SK-N-SH treated with all-trans-retinoic acid at 6 μM for 48 hours (cell line): ENCODE measurements at regions not wholly inside any gene's neighbourhood (a gene's known extent, or its start where the extent isn't known, plus 50 kb on each side); places are given as distances from the start of the nearest gene placed in this dataset.

Source experiments
- ATAC-seq: fragments of 200-7000 bp; cut with Tn5 transposase; 3 replicates; pipeline ENCODE4 v1.9.1; 2020; ENCODE audit warnings: mild to moderate bottlenecking, moderate library complexity
- ARNTL ChIP-seq: fragments of 450-650 bp; formaldehyde crosslinking; IDR thresholded peaks from 2 replicates; pipeline ENCODE4 v1.5.0; 2020; ENCODE audit warnings: low read depth, mild to moderate bottlenecking, moderate library complexity, borderline replicate concordance
- BACH2 ChIP-seq: fragments of 250-450 bp; sonication (Bioruptor Pico); IDR thresholded peaks from 2 replicates; pipeline ENCODE4 v1.9.0; 2021; ENCODE audit warnings: mild to moderate bottlenecking, borderline replicate concordance
- CREB5 ChIP-seq: fragments of 250-450 bp; sonication (Bioruptor Pico); IDR thresholded peaks from 2 replicates; pipeline ENCODE4 v1.5.1; 2020; ENCODE audit warnings: low read depth, mild to moderate bottlenecking, moderate library complexity
- CSRNP3 ChIP-seq: fragments of 250-450 bp; sonication (Bioruptor Pico); IDR thresholded peaks from 2 replicates; pipeline ENCODE4 v1.5.1; 2021; ENCODE audit warnings: mild to moderate bottlenecking, moderate library complexity
- ESRRG ChIP-seq: fragments of 250-450 bp; sonication (Bioruptor Pico); IDR thresholded peaks from 2 replicates; pipeline ENCODE4 v1.6.1; 2021; ENCODE audit warnings: mild to moderate bottlenecking
- ISL1 ChIP-seq: fragments of 250-450 bp; sonication (Bioruptor Pico); IDR thresholded peaks from 2 replicates; pipeline ENCODE4 v2.1.2; 2022; ENCODE audit warnings: mild to moderate bottlenecking, moderate library complexity
- OSR1 ChIP-seq: fragments of 250-450 bp; sonication (Bioruptor Pico); IDR thresholded peaks from 2 replicates; pipeline ENCODE4 v1.8.0; 2022; ENCODE audit warnings: moderate library complexity, mild to moderate bottlenecking, inconsistent platforms
- PATZ1 ChIP-seq: fragments of 250-450 bp; sonication (Bioruptor Pico); IDR thresholded peaks from 2 replicates; pipeline ENCODE4 v1.8.0; 2020; ENCODE audit warnings: mild to moderate bottlenecking, moderate library complexity, borderline replicate concordance
- POU6F1 ChIP-seq: fragments of 250-450 bp; sonication (Bioruptor Pico); IDR thresholded peaks from 2 replicates; pipeline ENCODE4 v1.8.0; 2021; ENCODE audit warnings: low read depth, mild to moderate bottlenecking, moderate library complexity, borderline replicate concordance
- PPARA ChIP-seq: fragments of 250-450 bp; sonication (Bioruptor Pico); IDR thresholded peaks from 2 replicates; pipeline ENCODE4 v1.5.0; 2020; ENCODE audit warnings: mild to moderate bottlenecking, borderline replicate concordance
- SNAI2 ChIP-seq: fragments of 250-450 bp; sonication (Bioruptor Pico); IDR thresholded peaks from 2 replicates; pipeline ENCODE4 v1.5.0; 2020; ENCODE audit warnings: mild to moderate bottlenecking, moderate library complexity
- TCF4 ChIP-seq: fragments of 250-450 bp; sonication (Bioruptor Pico); IDR thresholded peaks from 2 replicates; pipeline ENCODE4 v1.8.0; 2021; ENCODE audit warnings: mild to moderate bottlenecking, moderate library complexity, borderline replicate concordance
- TOX ChIP-seq: fragments of 250-450 bp; sonication (Bioruptor Pico); IDR thresholded peaks from 2 replicates; pipeline ENCODE4 v1.8.0; 2021; ENCODE audit warnings: mild to moderate bottlenecking, moderate library complexity, borderline replicate concordance
- ZC3H10 ChIP-seq: fragments of 250-450 bp; sonication (Bioruptor Pico); IDR thresholded peaks from 2 replicates; pipeline ENCODE4 v1.5.1; 2021; ENCODE audit warnings: mild to moderate bottlenecking, moderate library complexity
- ZFP30 ChIP-seq: fragments of 450-650 bp; formaldehyde crosslinking; IDR thresholded peaks from 2 replicates; pipeline ENCODE4 v1.5.0; 2022; ENCODE audit warnings: mild to moderate bottlenecking, moderate library complexity
- ZNF565 ChIP-seq: fragments of 450-650 bp; formaldehyde crosslinking; conservative IDR thresholded peaks from 2 replicates; pipeline ENCODE4 v1.5.0; 2020; ENCODE audit warnings: low read depth, mild to moderate bottlenecking, moderate library complexity
- ZNF70 ChIP-seq: fragments of 450-650 bp; formaldehyde crosslinking; IDR thresholded peaks from 2 replicates; pipeline ENCODE4 v1.5.0; 2020; ENCODE audit warnings: mild to moderate bottlenecking, moderate library complexity
- ZNF8 ChIP-seq: fragments of 450-650 bp; formaldehyde crosslinking; IDR thresholded peaks from 2 replicates; pipeline ENCODE4 v1.5.0; 2020; ENCODE audit warnings: mild to moderate bottlenecking, moderate library complexity
- TF ChIP-seq, protein P1 (sequence below): fragments of 250-450 bp; sonication (Bioruptor Pico); IDR thresholded peaks from 2 replicates; pipeline ENCODE4 v1.5.0; 2020; ENCODE audit warnings: mild to moderate bottlenecking, moderate library complexity

DNA sequence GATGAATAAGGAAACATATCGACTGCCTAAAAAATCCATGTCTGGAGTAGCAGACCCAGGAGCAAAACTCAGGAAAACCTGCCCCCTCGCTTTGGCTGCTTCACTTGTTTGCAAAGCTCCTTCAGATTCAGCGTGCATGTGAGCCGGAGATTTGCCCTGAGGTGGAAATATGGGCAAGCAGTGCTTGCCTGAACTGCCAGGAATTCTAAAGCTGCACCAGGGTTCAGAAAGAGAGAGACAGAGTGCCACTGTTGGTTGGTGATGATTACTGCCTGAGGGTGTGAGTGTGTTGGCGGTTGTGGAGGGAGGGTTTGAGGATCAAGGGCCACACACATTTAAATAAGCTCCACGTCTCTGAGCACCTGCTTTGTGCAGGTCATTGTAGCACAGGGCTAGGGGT, 139.6 kb upstream of the RGPD4 start:
- TF ChIP-seq ISL1, result no peak
- no peak for TF ChIP-seq ZNF70 (CRISPR knock-in tag)
- TF ChIP-seq ARNTL (CRISPR knock-in tag), result no peak
- TF ChIP-seq ZNF8 (CRISPR knock-in tag), result no peak
- TF ChIP-seq PPARA (CRISPR knock-in tag), result no peak
- TF ChIP-seq ESRRG (CRISPR knock-in tag), result no peak
- TF ChIP-seq POU6F1 (CRISPR knock-in tag), result no peak
- TF ChIP-seq ZC3H10 (CRISPR knock-in tag), result no peak
- no peak for TF ChIP-seq CREB5 (CRISPR knock-in tag)
- TF ChIP-seq SNAI2, result no peak
- no peak for TF ChIP-seq OSR1 (CRISPR knock-in tag)
- TF ChIP-seq PATZ1, result no peak
- TF ChIP-seq TOX, result no peak
- TF ChIP-seq, protein P1, sequence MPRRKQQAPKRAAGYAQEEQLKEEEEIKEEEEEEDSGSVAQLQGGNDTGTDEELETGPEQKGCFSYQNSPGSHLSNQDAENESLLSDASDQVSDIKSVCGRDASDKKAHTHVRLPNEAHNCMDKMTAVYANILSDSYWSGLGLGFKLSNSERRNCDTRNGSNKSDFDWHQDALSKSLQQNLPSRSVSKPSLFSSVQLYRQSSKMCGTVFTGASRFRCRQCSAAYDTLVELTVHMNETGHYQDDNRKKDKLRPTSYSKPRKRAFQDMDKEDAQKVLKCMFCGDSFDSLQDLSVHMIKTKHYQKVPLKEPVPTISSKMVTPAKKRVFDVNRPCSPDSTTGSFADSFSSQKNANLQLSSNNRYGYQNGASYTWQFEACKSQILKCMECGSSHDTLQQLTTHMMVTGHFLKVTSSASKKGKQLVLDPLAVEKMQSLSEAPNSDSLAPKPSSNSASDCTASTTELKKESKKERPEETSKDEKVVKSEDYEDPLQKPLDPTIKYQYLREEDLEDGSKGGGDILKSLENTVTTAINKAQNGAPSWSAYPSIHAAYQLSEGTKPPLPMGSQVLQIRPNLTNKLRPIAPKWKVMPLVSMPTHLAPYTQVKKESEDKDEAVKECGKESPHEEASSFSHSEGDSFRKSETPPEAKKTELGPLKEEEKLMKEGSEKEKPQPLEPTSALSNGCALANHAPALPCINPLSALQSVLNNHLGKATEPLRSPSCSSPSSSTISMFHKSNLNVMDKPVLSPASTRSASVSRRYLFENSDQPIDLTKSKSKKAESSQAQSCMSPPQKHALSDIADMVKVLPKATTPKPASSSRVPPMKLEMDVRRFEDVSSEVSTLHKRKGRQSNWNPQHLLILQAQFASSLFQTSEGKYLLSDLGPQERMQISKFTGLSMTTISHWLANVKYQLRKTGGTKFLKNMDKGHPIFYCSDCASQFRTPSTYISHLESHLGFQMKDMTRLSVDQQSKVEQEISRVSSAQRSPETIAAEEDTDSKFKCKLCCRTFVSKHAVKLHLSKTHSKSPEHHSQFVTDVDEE (CRISPR knock-in tag), result no peak
- no peak for TF ChIP-seq CSRNP3
- no peak for TF ChIP-seq ZFP30
- TF ChIP-seq ZNF565 (CRISPR knock-in tag), result no peak
- ATAC-seq, result no peak

DNA sequence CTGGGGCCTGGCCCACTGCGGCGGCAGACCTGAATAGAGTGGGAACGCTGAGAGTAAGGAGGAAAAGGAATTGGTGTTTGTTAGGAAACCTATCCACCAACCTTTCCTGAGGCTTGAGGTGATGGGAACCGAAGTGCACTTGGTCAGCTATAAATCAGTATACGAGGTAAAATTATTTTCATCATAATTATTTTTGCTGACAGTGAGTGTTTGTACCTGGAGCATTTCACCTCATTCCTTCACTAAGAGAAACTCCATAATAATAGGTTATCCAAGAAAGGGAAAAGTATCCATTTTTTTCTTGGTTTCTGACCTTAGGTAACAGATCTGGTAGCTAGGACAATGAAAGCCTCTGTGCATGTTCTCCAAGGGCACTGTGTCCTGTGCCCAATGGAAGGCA, 138.6 kb upstream of the RGPD4 start:
- ATAC-seq, result no peak
- TF ChIP-seq ESRRG (CRISPR knock-in tag) (no peak), TOX (no peak), TCF4 (CRISPR knock-in tag) (no peak), ARNTL (CRISPR knock-in tag) (no peak), PATZ1 (no peak), ZFP30 (no peak), SNAI2 (no peak), POU6F1 (CRISPR knock-in tag) (no peak), CSRNP3 (no peak), CREB5 (CRISPR knock-in tag) (no peak), BACH2 (CRISPR knock-in tag) (no peak), ZNF70 (CRISPR knock-in tag) (no peak)
- TF ChIP-seq, protein P1 (CRISPR knock-in tag), result no peak
